A549 (cell line): ENCODE measurements at regions not wholly inside any gene's neighbourhood (a gene's known extent, or its start where the extent isn't known, plus 50 kb on each side); places are given as distances from the start of the nearest gene placed in this dataset.
A peak's percentile ranks its signal among the peaks of the same experiment; 100 is the strongest.
"Not testable (repeated sequence)": the region's sequence is repeated elsewhere in the genome, so short reads cannot be mapped to it uniquely, and the experiment has no call there.

Source experiments
- ATAC-seq, 2 experiments: fragments of 200-7000 bp in 1 of 2; fragments of >200 bp in 1 of 2; cut with Nextera tagmentation in 1 of 2; cut with Tn5 transposase in 1 of 2; 3 replicates each; pipeline versions ENCODE4 v1.8.0 to v1.9.1; 2018 to 2020; ENCODE audit warnings: mild to moderate bottlenecking in 1 of 2, moderate library complexity in 1 of 2
- CTCF ChIA-PET: fragments of 300-600 bp; sonication (Branson Sonifier 250); formaldehyde crosslinking; extraction: SDS; loops from one replicate; lab custom pipeline; 2021; ENCODE audit warnings: antibody characterized with exemption, inconsistent platforms; lab: Yijun Ruan, JAX
- POLR2A ChIA-PET: fragments of 350-600 bp; formaldehyde crosslinking; extraction: SDS; loops from one replicate; lab custom pipeline; 2021; ENCODE audit warnings: antibody characterized with exemption, inconsistent platforms; lab: Yijun Ruan, JAX
- DNase-seq, 2 experiments: peaks; one replicate each; pipeline versions ENCODE4 v3.0.0 to v3.0.0-alpha.2; 2011 to 2016; ENCODE audit warnings: low read depth in 1 of 2, low spot score in 1 of 2
- FAIRE-seq: peaks from 2 replicates; lab custom pipeline; 2011; peaks lifted over from hg19 to GRCh38; lab: Jason Lieb, UNC
- H3K27ac ChIP-seq, 2 experiments: fragments of >200 bp; sonication (Bioruptor Twin); formaldehyde crosslinking; 3 replicates each; pipeline ENCODE4 v1.5.1; 2016 to 2017
- H3K4me1 ChIP-seq: fragments of >200 bp; sonication (Bioruptor Twin); formaldehyde crosslinking; 3 replicates; pipeline ENCODE4 v1.6.1; 2016
- H3K4me2 ChIP-seq: fragments of >200 bp; sonication (Bioruptor Twin); formaldehyde crosslinking; 3 replicates; pipeline ENCODE4 v1.6.1; 2016
- H3K4me3 ChIP-seq: fragments of >200 bp; sonication (Bioruptor Twin); formaldehyde crosslinking; 3 replicates; pipeline ENCODE4 v1.5.1; 2016
- H3K9me3 ChIP-seq: fragments of >200 bp; sonication (Bioruptor Twin); formaldehyde crosslinking; 3 replicates; pipeline ENCODE4 v1.6.1; 2016
- CHD2 ChIP-seq: fragments of 150-350 bp; IDR thresholded peaks from 2 replicates; pipeline ENCODE4 v1.6.1; 2014; ENCODE audit warnings: low read length; ENCODE audit not compliant: partially characterized antibody
- CHD4 ChIP-seq: fragments of 200-600 bp; sonication (generic); IDR thresholded peaks from 2 replicates; pipeline ENCODE4 v1.6.1; 2016; ENCODE audit warnings: antibody characterized with exemption, mild to moderate bottlenecking, borderline replicate concordance
- GATA3 ChIP-seq: IDR thresholded peaks from 2 replicates; pipeline ENCODE4 v1.6.1; 2012; ENCODE audit warnings: borderline replicate concordance
- KDM1A ChIP-seq: fragments of 200-600 bp; sonication (generic); IDR thresholded peaks from 2 replicates; pipeline ENCODE4 v1.6.1; 2016; ENCODE audit warnings: low read depth, mild to moderate bottlenecking
- PHF8 ChIP-seq: fragments of 200-600 bp; sonication (generic); IDR thresholded peaks from 2 replicates; pipeline ENCODE4 v1.6.1; 2016; ENCODE audit warnings: low read depth, mild to moderate bottlenecking, antibody characterized with exemption, moderate library complexity, borderline replicate concordance
- POLR2A ChIP-seq: IDR thresholded peaks from 2 replicates; pipeline ENCODE4 v1.6.1; 2012; ENCODE audit warnings: mild to moderate bottlenecking, low read length
- WGBS: methylation state at CpG from one replicate; pipeline ENCODE4 v1.1.6; 2017; ENCODE audit errors: missing lambda C conversion rate; 5-methylcytosine and 5-hydroxymethylcytosine counted together
- TF ChIP-seq, protein P1 (sequence below): IDR thresholded peaks from 2 replicates; pipeline ENCODE4 v1.6.1; 2012
- TF ChIP-seq, protein P2 (sequence below): fragments of 200-600 bp; sonication (generic); IDR thresholded peaks from 2 replicates; pipeline ENCODE4 v1.6.1; 2016; ENCODE audit warnings: antibody characterized with exemption, mild to moderate bottlenecking, moderate library complexity
- TF ChIP-seq, protein P3 (sequence below): IDR thresholded peaks from 2 replicates; pipeline ENCODE4 v1.6.1; 2012; ENCODE audit warnings: low read depth, borderline replicate concordance

DNA sequence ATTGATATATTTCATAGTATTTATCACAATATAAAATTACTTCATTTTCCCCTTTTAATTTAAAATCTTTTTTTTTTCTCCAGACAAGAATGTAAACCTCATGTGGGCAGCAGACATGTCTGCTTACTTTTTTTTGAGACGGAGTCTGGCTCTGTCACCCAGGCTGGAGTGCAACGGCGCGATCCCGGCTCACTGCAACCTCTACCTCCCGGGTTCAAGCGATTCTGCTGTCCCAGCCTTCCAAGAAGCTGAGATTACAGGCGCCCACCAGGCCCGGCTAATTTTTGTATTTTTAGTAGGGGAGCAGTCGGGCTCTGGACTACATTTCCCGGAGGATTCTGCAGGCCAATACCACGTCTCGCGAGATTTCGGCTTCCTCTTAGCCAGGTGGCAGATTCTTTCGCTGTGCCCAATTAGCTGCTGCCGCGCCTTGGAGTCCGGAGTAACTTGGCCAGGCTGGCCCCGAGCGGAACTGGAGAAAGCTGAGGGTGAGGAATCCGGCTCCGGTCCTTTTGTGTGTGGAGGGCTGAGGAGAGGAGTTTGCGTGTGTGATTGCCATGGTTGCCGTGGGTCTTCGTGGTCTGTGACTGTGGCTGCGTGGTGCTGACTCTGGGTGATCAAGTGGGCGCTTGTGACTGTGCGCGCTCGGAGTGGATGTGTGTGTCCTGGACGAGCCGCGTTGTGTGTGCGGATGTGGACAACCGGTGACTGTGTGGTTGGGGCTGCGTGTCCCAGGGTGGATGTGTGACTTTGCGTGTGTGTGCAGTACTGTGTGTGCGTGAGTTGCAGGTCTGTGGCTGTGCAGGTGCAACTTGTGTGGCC is 313.0 kb upstream of the ZNF337 start:
- peak overlapping the region; percentile 66 for H3K4me3 ChIP-seq
- TF ChIP-seq PHF8 = peak; percentile 26; the same call in 1 of the 2 replicates
- TF ChIP-seq CHD2 = peak; percentile 87
- TF ChIP-seq, protein P1, sequence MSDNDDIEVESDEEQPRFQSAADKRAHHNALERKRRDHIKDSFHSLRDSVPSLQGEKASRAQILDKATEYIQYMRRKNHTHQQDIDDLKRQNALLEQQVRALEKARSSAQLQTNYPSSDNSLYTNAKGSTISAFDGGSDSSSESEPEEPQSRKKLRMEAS = peak; percentile 55
- TF ChIP-seq KDM1A = 0 out of 2 replicates have a peak, but pooled peaks have one; percentile 33
- 0 out of 2 replicates have a peak, but pooled peaks have one; percentile 14 for TF ChIP-seq GATA3
- TF ChIP-seq, protein P2, sequence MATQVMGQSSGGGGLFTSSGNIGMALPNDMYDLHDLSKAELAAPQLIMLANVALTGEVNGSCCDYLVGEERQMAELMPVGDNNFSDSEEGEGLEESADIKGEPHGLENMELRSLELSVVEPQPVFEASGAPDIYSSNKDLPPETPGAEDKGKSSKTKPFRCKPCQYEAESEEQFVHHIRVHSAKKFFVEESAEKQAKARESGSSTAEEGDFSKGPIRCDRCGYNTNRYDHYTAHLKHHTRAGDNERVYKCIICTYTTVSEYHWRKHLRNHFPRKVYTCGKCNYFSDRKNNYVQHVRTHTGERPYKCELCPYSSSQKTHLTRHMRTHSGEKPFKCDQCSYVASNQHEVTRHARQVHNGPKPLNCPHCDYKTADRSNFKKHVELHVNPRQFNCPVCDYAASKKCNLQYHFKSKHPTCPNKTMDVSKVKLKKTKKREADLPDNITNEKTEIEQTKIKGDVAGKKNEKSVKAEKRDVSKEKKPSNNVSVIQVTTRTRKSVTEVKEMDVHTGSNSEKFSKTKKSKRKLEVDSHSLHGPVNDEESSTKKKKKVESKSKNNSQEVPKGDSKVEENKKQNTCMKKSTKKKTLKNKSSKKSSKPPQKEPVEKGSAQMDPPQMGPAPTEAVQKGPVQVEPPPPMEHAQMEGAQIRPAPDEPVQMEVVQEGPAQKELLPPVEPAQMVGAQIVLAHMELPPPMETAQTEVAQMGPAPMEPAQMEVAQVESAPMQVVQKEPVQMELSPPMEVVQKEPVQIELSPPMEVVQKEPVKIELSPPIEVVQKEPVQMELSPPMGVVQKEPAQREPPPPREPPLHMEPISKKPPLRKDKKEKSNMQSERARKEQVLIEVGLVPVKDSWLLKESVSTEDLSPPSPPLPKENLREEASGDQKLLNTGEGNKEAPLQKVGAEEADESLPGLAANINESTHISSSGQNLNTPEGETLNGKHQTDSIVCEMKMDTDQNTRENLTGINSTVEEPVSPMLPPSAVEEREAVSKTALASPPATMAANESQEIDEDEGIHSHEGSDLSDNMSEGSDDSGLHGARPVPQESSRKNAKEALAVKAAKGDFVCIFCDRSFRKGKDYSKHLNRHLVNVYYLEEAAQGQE = peak; percentile 90
- 0 out of 2 replicates have a peak, but pooled peaks have one; percentile 7 for TF ChIP-seq CHD4
- TF ChIP-seq POLR2A = peak; percentile 60
- TF ChIP-seq, protein P3, sequence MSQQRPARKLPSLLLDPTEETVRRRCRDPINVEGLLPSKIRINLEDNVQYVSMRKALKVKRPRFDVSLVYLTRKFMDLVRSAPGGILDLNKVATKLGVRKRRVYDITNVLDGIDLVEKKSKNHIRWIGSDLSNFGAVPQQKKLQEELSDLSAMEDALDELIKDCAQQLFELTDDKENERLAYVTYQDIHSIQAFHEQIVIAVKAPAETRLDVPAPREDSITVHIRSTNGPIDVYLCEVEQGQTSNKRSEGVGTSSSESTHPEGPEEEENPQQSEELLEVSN = peak; percentile 59
- H3K27ac ChIP-seq = peak overlapping the region; percentile 79 to 88
- 11% methylated on average over 39 of the region's 39 CpGs for WGBS
- ATAC-seq = peak; percentile 33 to 92; a peak in 3 of 6 replicates
- H3K9me3 ChIP-seq, POLR2A ChIA-PET, H3K4me1 ChIP-seq, FAIRE-seq, CTCF ChIA-PET: not testable (repeated sequence)
- peak; percentile 54 to 95 for DNase-seq
- peak overlapping the region; percentile 76 for H3K4me2 ChIP-seq

DNA sequence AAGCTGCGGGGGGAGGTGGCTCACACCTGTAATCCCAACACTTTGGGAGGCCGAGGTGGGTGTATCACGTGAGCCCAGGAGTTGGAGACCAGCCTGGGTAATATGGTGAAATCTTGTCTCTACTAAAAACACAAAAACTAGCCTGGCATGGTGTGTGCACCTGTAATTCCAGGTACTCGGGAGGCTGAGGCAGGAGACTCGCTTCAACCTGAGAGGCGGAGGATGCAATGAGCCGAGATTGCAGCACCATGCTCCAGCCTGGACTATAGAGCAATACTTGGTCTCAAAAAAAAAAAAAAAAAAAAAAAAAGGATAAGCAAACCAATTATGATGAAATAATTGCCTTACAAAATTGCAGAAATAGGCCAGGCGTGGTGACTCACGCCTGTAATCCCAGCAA is 311.4 kb upstream of the ZNF337 start:
- WGBS = 87% methylated on average over 9 of the region's 9 CpGs
- H3K27ac ChIP-seq, DNase-seq, FAIRE-seq, H3K4me1 ChIP-seq, H3K4me2 ChIP-seq, CTCF ChIA-PET, ATAC-seq, H3K9me3 ChIP-seq, H3K4me3 ChIP-seq: not testable (repeated sequence)
- POLR2A ChIA-PET = interaction anchor here (0.7 kb wide), 1 partner anchor 593 kb away, joined by 4 read pairs; no protein-coding TSS in a partner anchor

DNA sequence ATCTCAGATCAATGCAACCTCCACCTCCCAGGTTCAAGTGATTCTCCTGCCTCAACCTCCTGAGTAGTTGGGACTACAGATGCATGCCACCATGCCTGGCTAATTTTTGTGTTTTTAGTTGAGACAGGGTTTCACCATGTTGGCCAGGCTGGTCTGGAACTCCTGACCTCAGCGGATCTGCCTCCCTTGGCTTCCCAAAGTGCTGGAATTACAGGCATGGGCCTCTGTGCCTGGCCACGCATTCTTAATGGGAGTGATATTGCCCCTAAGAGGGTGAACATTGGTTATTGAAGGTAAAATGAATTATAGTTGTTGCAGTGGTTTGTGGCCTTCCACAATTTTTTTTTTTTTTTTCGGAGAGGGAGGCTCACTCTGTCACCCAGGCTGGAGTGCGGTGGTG is 309.5 kb upstream of the ZNF337 start:
- FAIRE-seq, H3K4me3 ChIP-seq, H3K4me2 ChIP-seq, DNase-seq, CTCF ChIA-PET, ATAC-seq, H3K27ac ChIP-seq, H3K9me3 ChIP-seq, POLR2A ChIA-PET, H3K4me1 ChIP-seq: not testable (repeated sequence)
- WGBS = 78% methylated on average over 4 of the region's 4 CpGs

DNA sequence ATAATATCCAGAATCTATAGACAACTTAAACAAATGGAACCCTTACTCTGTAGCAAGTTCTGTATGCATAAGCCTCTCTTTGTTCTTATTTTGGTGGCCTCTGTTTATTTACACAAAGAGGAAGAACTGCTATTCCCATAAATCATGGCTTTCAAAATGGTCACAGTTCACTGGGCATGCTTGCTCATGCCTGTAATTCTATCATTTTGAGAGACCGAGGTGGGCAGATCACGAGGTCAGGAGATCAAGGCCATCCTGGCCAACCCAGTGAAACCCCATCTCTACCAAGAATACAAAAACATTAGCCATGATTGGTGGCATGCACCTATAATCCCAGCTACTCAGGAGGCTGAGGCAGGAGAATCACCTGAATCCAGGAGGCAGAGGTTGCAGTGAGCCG is 307.3 kb upstream of the ZNF337 start:
- H3K4me1 ChIP-seq, H3K4me2 ChIP-seq, H3K9me3 ChIP-seq, H3K4me3 ChIP-seq, DNase-seq, H3K27ac ChIP-seq, FAIRE-seq, ATAC-seq, POLR2A ChIA-PET: not testable (repeated sequence)
- CTCF ChIA-PET = interaction anchor here (0.7 kb wide), 1 partner anchor 1428 kb away, joined by 4 read pairs; no protein-coding TSS in a partner anchor
- WGBS = 42% methylated on average over 2 of the region's 3 CpGs

DNA sequence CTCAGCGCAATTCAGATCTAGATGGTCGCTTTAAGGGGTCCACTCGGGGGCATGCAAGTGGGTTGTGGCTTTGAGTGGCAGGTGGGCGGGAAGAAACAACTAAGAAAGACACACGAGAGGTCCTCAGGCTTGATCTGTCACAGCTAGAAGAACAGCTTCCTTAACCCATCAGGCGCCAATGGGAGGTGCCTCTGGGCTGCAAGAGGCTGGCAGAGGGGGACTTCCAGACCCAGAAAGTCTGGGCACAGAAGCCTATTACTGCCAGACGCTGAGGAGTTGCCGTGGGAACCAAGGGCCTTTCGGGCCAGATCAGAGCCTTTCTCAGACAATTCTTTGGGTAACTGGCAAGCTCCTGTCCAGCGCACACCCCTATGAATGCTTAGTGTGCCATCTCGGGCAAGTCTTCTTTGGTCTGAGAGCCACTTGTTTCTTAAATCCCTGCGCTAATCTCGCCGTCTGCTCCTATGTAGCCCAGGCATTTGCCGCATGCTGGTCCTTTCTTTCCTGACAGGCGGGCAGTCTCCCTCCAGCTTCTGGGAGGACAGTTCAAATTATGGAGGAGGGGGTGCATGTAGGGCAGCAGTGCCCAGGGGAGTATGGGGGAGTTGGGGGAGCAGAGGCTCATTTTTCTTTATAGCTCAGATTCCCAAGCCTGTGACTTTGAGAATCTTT is 300.9 kb upstream of the ZNF337 start:
- DNase-seq, H3K4me3 ChIP-seq, FAIRE-seq, H3K4me2 ChIP-seq, H3K27ac ChIP-seq, H3K4me1 ChIP-seq, POLR2A ChIA-PET, ATAC-seq, H3K9me3 ChIP-seq: not testable (repeated sequence)
- CTCF ChIA-PET = interaction anchor here (0.7 kb wide), 1 partner anchor 37 kb away, joined by 3 read pairs; no protein-coding TSS in a partner anchor
- 61% methylated on average over 16 of the region's 16 CpGs for WGBS
